OCI-M2 (cell line): ENCODE measurements at regions not wholly inside any gene's neighbourhood (a gene's known extent, or its start where the extent isn't known, plus 50 kb on each side); places are given as distances from the start of the nearest gene placed in this dataset.
"Not testable (repeated sequence)": the region's sequence is repeated elsewhere in the genome, so short reads cannot be mapped to it uniquely, and the experiment has no call there.

ENCODE experiments used
- DNase-seq: peaks from one replicate; lab custom pipeline; 2025; ENCODE audit not compliant: unreplicated experiment; lab: John Stamatoyannopoulos, UW

DNA sequence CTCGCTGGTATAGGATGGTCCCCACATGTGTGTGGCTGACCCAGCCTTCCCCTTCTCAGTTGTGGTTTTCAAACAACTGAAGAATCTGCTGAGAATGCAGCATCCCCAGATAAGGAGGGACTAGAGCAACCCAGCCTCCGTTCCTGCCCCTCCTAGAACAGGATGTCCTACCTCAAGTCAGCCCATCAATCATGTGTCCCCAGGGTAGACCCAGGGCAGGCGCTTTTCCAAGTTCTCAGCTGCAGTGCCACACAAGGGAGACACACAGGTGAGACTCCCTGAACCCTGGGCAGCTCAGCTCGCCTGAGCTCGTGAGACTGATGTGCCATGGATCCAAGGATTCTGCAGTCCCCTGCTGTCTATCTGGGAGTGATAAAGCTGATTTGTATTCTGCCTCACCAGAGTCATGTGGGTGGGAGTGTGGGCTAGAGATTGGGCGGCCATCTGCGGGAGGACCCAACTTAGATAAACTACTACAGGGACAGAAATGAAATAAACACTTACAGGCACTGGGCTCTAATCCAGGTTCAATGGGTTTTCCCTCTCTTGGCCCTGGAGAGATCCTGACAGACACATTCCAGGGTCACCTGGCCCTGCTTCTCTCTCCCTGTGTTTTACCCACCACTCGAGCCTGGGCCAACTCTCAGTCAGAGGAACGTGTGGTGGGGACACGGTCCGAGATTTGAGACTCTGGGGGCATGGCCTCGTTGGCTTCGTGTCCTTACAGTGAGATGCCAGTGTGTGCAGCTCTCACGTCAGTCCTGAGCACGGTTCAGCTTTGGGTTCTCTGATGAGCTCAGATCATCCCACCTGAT, 303.5 kb upstream of the SFSWAP start:
- no peak for DNase-seq

DNA sequence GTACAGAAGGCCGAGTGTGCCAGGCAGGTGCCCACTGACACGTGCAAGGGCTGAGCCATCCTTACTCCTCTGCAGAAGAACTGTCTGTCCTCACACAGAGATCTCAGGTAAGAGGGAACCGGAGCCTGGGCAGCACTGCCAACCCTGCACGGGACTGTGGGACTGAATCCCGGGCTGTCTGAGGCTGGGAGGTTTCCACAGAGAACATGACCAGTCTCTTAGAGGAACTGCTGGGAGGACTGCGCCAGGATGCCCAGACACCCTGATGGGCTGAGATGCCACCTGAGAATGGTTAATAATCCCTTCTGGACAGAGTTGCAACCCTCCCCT, 302.9 kb upstream of the SFSWAP start:
- no peak for DNase-seq

DNA sequence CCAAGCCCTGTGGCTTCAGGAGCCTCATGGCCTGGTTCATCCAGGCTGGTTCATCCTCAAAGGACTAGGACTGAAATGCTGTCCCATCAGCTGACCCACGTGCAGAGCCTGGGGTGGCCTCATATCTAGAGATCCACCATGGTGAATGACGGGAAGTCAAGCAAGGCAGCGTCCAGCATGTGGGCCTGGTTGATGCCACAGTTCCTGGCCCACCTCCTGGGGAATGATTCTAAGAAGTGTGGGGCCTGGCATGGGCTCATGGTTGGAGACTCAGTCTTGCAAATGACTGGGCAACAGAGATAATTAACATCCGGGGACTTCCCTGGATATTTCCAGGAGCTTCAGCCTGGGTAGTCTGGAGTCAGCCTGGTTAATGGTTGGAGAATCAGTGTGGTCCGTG, 302.4 kb upstream of the SFSWAP start:
- DNase-seq = no peak

DNA sequence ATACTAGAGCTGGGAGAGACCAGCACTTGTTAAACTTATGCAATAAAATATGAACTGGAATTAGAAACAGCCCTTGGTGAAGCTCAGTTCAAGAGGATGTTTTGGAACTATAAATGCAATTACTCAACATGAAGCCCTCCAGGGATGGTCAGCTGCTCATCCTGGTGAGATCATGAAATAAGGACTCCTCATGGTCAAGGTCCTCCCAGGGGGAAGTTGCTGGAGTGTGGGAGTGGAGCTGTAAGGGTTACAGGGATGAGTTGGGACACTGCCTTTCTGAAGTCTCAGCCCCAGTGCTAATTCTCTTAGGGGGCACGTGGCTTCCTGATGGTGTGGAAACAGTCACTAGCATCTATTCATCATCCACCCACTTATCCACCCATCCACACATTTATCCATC, 301.7 kb upstream of the SFSWAP start:
- DNase-seq = no peak

DNA sequence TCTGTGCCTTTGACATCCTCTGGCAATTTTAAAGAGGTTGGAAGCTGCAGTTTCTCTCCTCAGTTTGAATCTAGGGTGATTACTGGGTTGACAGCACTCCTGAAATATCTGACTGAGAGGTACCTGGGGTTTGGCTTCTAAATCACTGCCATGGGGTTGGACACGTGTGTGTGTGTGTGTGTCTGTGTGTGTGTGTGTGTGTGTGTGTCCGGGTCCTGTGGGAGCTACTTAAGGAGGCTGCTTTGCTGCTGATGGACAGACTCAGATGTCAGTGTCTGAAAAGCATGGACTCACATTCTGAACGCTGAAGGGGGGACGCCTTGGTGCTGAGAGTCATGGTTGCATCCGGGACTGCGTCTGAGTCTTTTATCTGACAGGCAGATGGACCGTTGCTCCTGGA, 299.1 kb upstream of the SFSWAP start:
- not testable (repeated sequence) for DNase-seq

DNA sequence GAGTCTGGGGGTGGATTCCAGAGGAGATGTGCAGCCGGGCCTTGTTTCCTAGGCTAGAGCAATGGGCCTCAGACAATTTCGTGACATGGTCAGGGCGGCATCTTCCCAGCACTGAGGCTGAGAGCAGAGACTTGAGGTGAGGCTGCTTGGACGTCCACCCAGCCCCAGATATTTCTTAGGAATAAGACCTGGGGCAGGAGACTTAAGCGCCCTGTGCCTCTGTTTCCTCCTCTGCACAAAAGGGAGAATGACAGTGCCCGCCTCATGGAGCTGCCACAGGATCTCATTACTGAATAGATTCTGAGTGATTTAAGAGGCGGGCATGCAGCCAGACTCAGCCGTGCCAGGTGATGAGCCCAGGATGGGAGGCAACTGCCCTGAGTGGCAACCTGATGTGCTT, 297.9 kb upstream of the SFSWAP start:
- DNase-seq = no peak

DNA sequence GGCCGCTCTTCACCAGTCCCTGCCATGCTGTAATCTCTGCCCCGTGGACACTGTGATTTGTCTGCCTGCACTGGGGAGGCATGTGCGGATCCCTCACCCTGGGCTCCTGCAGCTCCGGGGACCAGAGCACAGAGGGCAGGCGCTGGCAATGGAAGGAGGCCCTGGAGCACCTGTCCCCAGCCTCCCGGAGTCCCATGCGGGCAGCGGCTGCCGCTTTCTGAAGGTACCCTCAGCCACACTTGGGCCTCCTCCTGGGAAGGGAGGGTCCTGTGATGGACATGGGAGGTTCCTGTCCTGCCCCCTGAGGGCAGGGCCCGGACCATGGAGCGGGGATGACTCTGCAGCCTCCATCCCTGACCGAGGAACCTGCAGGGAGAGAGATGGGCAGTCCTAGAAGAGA, 297.4 kb upstream of the SFSWAP start:
- no peak for DNase-seq

DNA sequence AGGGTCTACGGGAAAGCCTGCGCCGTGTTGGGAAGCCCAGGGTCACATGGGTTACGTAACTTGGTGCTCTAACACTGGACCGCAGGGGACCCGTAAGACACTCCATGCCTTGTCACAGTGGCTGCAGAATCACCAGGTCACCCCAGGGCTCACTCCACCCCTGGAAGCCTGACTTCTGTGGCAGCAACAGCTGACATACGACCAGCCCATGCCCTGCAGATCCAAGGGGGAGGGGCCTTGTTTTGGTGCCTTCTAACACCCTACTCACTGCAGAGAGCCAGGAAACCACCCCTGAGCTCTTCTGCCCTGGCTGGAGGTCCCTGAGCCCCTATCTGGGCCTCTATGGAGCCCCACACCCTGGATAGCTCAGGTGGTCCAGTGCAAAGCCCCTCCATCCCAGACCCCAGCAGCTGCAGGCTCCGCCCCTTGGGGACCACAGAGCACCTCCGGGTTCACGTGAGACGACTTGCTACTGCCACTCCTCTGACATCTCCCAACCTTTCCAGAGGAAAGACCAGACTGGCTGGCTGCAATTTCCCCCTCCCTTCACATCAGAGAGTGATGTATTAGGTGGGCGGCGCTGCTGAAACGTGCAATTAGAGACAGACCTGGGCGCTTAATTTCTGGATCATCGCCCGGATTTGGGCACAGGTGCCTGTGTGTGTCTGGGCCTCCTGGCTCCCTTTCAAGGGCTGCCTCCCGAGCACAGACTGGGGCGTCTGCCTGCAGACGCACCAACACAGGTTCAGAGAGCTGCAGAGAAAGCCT, 296.6 kb upstream of the SFSWAP start:
- not testable (repeated sequence) for DNase-seq

DNA sequence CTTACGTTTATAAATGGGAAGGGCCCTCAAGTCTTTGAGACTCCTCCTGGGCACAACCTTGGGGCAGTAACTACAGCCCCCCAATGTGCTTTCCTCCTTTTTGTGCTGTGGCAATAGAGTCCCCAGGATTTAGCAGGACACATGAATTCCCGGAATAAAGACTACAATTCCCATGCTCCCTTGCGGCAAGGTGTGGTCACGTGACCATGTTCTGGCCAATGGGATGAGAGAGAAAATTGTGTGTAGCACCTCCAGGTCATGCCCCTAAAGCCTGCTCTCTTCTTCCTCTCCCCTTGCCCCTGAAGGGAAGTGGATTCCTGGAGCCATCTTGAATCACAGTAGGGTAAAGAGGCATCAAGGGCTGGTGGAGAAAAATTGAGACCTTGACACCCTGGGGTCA, 295.1 kb upstream of the SFSWAP start:
- no peak for DNase-seq

DNA sequence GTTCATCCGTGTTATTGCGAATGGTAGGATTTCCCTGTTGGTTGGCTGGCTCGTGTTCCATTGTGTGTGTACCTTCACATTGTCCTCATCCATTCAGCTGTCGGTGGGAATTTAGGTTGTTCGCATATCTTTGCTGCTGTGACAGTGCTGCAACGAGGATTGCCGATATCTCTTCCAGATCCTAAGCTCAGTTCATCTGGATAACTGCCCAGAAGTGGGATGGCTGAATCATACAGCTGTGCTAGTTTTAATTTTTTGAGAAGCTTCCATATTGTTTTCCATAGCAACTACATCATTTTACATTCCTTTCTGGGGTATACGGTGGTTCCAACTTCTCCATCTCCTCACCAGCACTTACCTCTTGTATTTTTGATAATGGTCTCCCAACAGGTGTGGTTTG, 292.8 kb upstream of the SFSWAP start:
- DNase-seq = no peak

DNA sequence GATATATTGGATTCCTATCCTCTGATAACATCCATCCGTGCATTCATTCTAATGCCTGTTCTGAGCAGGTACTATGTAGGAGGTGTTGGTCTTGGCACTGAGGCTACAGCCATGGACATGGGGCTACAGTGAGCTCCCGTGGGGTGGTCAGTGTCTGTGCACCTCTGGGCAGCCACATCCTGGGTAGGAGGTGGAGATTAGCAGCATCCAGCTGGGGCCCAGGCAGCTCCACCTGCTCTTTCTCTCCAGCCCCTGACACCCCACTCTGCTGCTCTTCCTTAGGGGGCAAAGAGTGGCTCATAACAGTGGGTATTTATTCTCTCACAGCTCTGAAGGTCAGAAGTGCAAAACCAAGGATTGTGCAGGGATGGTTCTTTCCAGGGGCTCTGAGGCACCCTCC, 292.0 kb upstream of the SFSWAP start:
- no peak for DNase-seq

DNA sequence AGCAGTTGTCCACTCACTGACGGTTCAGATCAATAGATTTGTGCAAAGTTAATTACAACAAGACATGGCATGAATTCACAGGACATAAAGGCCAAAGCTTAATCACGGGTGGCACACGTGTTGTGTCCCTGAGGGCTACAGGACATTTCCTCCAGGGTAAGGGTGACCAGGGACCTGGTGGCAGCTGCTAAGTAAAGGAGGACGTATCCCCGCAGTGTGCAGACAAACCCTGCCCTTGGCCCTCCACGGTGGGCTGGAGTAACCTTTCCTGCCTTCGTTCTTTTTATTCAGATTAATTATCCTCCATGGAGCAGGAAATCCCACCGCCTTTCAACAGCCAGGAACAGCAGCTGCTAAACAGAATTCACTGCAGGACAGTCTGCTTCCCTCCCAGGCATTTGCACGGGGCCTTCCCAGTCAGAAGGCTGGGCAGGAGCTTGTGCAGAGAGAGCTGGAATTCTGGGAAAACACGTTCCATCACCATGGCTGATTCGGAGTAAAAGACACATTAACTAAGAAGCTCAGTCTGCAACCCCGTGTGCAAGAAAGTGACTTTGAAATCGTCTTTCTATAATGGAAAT, 289.9 kb upstream of the SFSWAP start:
- DNase-seq = no peak

DNA sequence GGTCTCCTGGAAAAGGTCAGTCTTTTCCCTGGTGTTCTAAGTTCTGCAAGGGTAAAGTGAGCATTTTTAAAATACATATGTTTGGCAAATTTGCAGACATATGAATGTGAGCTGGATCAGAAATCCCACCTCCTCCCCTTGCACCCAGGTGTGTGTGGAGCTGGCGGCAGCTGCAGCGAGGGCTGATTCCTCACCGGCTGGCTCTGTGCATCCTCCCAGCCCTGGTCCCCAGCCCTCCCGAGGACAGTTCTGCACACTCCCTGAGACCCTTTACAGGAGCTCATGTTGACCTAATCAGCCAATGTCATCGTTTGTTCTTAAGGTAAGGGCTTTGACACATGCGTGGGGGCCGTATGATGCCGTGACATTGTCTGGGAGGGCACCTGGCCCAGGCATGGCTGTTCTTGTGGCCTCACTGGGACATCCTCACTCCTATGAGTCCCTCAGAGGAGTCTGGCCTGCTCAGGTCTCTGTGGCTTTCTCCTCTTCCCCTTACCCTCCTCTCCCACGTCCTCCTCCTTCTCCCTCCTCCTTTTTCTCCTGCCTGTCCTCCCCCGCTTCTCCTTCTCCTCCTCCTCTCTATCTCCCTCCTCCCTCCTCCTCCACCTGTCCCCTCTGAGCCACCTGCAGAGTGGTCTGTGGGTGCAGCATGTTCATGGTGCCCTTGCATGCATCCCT, 289.2 kb upstream of the SFSWAP start:
- DNase-seq = no peak

DNA sequence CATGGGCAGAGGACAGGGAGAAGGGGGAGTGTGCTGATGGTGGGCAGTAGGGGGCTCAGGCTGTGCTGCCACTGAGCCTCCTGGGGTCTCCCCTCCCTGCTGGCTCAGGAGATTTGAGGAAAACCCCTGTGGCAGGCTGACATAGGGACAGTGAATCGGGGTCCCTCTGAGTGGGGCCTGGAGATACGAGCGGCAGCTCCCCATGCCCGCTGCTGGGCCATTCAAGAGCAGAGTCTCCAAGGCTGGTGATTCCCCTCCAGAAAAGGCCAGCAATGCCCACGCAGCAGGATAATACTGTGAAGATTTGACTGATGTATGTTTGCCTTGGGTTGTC, 288.7 kb upstream of the SFSWAP start:
- no peak for DNase-seq

DNA sequence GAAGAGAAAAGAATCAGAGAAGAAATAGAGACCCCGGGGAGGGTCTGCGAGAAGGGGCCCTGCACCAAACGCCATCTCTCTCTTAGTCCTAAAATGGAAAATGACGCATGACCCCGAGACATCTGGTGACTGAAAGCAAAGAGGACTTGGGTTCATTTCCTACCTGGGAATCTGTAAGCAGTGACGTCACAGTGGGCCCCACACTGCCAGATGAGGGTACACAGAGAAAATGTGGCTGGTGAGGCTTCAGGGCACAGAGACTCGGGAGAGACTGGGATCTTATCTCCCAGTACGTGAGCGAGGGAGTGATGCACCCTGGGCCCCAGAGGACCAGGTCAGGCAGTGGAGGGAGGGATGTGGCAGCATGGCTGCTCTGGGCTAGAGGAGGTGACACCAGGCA, 288.1 kb upstream of the SFSWAP start:
- DNase-seq = no peak

DNA sequence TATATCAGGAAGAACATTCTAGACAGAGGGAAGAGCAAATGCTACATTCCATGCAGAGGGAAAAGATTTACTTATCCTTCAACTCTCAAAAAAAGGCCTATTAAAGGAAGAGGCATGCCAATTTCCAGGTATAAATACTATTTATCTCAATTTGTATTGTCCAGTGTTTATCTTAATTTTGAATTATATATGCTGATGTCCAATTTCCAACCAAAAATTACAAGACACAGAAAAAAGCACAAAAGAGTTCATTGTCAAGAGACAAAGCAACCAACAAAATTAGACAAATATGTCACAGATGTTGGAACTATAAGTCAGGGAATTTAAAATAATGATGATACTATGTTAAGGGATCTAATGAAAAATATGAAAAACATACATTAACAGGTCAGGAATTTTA, 286.6 kb upstream of the SFSWAP start:
- DNase-seq = no peak

DNA sequence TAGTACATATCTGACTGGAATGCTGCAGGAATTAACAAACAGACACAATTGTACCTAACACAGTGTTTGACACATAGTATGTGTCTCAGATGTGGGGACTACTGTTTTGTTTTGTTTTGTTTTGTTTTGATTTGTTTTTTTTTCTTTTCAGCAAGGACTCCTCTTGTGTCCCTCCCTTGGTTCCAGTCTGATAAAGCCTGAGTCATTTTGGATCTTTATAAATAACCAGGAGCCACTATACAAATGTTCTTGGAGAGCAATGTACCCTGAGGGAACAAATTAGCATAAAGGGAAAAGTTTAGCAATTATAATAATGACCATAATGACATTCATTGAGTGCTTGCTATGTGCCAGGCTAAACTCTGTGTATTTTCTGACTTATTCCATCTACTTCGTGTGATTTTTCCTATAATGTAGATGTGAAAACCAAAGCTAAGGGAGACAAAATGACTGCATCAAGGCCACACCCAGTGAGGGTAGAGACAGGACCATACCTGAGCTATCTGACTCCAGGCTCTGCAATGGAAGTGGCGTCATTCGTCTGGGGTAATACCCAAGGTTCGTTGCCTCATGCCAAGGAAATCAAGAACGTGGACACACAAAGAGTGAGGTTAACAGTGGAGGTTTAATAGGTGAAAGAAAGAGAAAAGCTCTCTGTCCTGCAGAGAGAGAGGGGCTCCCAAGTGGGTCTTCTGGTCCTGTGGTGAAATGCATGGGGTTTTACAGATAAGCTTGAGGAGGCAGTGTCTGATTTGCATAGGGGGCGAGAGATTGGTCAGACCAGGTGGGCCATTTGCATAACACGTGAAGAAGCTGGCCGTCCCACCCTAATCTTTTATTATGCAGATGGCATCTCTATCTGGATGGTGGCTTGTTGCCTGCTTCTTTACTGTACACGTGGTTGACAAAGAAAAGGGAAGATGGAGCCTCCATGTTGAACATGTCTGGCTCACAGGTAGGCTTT, 285.5 kb upstream of the SFSWAP start:
- DNase-seq = no peak

DNA sequence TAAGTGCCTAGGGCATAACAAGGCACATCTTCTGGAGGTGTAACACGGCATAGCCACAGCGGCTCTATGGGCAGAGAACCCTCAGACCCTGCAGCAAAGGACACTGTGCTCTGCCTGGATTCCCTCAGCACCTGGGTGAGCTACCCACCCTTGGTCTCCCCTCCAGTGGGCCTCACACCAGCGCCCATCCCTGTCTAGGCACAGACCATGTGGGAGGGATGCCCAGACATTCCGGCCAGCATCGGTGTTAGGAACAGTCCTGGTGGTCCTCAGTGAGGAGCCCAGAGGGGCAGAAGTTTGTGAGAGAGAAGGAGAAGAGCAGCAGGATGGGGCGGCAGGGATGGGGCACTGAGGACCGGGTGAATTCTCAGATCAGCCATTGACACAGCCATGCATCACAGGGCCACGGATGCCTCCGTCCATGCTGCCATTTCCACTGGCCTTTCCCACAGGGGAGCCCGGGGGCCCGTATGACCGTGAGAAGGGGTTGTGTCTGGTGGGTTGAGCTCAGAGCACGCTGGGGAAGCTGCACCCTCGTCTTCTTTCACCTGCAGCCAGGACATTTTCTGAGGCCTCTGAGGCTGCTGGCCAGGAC, 282.7 kb upstream of the SFSWAP start:
- DNase-seq = no peak

DNA sequence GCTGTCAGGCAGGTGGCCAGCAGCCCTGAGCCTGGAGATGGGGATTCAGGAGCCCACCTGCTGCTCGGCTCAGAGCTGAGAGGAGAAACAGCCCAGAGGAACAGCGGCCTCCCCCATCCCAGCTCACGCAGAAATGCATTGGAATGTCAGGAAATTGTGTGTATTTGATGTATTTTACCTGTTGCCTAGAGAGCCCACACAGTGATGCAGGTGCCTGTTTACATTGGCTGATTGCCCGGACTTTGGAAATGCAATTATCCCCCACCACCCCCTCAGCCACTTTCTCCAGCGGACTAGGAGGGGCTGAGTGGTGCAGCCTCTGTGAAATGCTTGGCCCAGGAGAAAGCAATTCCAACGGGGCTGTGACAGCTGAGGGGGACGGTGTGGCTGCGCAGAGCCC, 281.7 kb upstream of the SFSWAP start:
- not testable (repeated sequence) for DNase-seq

DNA sequence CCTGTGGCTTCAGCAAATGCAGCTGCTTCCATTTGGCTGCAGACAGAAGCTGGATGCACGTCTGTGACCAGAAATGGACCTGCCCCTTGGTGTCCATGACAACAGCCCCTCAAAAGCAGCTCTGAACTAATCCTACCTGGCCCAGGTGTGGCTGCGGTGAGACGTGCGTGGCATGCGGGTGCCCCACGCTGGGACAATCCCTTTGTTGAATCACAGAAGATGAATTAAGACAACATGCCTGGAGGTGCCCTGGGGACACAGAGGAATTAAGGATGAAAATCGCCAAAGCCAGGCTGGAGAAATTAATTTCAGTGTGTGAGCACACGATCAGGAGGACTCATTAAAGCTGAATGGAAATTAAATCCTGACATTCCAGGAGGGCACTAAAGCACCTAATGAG, 281.2 kb upstream of the SFSWAP start:
- DNase-seq = not testable (repeated sequence)
